NOMO-1 treated with dmso at 0.1 percent for 144 hours (cell line): ENCODE measurements at regions not wholly inside any gene's neighbourhood (a gene's known extent, or its start where the extent isn't known, plus 50 kb on each side); places are given as distances from the start of the nearest gene placed in this dataset.

ENCODE experiments used
- DNase-seq: peaks from one replicate; lab custom pipeline; 2025; ENCODE audit not compliant: unreplicated experiment; lab: John Stamatoyannopoulos, UW

DNA sequence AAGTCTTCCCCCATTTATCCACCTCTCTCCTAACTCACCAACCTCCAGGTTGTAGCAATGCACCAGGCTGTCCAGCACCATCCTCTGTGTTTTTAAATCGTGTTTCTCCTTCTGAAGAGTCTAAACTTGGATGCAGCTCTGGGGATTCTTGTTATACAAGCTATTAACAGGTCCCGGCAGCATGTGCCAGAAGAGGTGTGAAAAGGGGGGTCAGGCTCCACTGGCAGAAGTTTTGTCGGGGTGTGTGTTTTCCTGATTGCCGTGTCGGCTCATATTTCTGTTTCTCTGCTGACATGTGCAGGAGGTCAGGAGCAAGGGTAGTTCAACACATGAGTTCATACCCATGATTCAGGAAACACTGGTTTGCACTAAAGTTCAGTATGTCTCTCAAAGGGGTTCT, 658.6 kb upstream of the CAMK1G start:
- DNase-seq, result no peak

DNA sequence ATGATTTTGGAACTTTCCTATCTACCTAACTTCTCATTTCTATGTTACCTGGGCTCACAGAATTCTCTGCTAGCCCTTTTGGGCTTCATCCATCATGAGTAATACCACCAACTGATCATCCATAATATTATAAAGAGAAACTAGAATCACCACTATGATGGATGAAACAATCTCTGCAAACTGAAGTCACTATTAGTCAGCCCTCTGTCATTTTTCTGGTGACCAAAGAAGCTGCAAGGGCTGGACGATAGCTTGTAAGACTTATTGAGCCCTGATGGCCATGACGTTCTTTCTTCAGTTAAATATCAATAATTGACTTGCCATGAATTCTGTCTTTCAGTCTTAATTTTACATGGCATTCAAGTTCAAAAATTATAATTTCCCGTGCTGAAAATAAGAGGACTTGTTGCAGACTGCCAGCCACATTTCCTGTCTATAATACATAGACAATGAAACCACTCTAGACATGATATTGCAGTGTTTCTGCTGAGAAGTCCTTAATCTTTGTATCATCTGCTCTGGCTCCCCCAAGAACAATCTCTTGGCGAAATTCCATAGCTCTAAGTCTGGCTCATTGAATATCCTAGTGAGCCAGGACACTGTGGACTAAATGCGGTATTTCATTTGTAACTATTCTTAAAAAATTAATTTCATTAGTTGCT, 655.0 kb upstream of the CAMK1G start:
- no peak for DNase-seq

DNA sequence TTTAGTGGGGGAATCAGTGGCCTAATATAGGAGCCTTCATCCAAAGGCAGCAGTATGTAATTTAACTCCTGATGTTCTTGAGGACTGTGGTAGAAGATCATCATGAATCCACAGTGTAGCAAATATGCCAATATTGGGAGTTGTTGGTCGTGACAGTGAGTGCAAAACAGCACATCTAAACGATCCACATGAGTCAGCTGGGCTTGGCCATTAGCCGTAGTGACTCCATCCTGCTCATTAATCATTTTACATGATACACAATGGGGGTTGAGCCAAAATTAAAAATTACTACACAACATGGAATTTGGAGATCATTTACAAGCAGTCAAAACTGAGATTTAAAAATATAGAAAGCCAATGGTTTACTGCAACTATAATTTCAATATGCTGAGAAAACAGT, 653.9 kb upstream of the CAMK1G start:
- DNase-seq, result no peak

DNA sequence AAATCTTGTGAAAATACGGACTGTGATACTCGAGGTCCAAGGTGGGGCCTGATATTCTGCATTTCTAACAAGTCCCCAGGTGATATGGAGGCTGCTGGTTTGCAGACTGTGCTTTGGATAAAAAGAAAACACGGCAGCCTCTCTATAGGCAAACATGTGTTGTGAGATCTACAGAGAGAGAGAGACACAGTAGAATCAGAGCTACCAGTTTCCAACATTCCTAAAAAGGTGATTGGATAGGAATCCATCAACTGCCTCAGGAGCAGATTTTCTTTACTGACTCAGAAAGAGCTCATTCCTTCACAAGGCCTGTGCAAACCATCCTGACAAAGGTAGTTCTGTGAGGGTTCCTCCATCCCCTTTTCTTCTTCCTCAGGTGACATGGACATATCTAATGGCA, 651.6 kb upstream of the CAMK1G start:
- DNase-seq, result no peak

DNA sequence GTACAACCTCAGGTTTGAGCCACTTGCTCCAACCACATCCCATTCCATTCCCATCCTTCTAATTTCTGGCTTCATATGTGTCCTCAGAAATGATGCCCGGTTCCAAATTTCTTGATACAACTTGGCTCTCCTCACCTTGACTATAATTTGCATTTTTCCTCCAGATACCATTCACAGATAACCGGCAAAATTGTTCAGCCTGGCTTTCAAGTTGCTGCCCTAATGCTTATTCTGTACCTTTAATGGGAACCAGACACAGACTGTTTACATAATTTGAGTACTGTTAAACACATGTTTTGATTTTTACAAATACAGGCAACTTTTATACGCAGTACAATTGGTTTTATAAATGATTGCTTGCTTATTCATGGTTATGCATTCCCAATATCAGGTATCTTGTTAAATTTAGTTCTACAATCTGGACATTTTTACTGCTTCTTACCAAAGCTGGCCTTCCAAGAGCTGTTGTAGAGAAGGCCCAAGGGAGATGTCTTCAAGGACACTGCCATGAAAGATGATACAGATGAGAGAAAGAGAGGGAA, 649.5 kb upstream of the CAMK1G start:
- DNase-seq, result no peak

DNA sequence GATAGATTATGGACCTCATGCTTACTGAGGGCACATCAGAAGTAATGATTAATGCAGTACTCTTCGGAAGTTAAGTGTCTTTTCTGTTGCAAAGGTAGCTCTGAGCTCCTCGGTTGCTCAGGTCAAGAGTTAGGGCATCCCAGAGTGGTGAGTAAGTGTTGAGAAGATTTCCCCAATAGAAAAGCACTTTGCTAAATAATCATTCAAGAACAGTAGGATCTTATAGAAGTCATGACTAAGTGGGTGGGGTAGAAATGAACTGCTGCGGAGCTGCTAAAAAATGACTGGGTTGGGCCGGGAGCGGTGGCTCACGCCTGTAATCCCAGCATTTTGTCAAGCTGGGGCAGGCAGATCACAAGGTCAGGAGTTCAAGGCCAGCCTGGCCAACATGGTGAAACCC, 648.6 kb upstream of the CAMK1G start:
- no peak for DNase-seq

DNA sequence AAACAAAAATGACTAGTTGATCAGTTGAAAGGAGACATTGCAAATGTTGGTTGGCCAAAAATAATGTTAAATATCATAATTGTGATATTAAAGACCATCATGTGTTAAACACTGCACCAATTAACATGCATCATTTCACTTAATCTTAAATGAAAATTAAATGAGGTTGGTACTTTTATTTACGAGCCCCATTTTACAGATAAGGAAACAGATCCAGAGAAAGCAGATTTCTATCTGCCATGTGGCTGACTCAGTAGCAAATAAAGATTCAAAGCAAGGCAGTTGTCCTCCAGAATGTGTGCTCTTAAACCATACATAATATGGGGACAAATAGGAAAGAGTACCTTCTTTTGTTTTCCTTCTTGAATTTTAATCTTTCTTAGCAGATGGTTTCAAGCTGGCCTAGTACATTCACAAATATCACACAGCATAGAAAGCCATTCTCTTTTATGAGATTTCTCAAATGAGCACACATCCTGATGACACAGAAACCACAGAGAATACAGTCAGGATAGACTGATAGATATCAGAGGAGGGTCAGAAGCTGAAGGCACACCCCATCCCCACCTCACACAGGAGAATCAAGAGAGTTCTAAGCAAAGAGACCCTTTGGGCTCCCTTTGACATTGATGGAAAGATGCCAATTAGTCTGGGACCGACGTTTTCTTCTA, 647.9 kb upstream of the CAMK1G start:
- no peak for DNase-seq

DNA sequence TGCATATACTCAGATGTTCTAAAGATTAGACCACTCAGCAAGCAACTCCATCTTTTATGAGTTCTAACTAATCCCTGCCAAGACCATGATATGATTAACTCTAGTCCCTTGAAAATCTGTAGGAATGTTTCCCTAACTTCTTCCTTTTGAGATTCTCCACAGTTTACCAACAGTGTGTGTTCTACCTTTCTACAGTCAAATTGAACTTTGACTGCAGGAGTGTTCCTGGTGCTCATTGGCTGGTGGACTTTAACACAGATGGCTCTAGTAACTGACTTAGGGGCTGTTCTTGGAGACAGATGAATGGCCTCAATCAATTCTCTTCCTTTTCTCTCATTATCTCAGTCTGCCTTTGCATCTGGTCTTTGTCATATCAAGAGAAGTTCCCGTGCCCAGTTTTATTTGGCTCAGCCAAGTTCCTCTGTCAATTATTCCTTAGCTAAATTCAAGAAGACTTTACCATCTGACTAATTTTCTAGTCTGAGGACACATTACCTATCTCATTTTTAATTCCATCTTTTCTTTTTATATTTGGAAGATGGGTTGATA, 643.9 kb upstream of the CAMK1G start:
- DNase-seq, result no peak

DNA sequence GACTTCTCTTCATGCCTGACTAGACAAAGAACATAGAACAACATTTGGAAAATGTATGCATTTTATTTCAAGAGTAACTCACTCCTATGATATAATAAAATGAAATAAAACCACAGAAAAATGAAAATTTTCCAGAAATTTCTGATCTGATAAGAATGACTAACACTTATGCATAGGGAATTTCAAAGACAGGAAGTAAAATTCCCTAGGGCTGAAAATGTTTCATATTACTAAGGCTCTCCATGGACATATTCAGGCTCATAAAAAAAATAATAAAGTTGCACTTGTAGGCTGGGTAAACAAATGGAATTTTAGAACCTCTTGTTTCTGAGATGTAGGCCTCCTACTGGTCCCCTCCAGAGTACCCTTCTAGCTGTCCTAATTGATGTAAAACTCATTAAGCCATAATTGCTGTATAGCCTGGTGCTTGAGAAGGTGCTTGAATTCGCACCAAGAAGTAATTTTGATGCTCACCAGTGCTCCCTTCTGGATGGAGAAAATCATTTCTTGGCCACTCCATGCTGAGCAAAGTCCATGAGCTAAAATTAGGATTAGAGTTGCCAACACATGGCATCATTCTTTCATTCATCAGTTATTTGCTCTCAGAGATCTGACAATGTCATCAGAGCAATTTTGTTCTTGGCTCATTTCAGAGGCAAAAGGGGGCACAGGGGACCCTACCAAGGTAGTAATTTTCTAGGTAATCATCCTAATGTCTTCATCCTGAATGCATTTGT, 641.0 kb upstream of the CAMK1G start:
- no peak for DNase-seq

DNA sequence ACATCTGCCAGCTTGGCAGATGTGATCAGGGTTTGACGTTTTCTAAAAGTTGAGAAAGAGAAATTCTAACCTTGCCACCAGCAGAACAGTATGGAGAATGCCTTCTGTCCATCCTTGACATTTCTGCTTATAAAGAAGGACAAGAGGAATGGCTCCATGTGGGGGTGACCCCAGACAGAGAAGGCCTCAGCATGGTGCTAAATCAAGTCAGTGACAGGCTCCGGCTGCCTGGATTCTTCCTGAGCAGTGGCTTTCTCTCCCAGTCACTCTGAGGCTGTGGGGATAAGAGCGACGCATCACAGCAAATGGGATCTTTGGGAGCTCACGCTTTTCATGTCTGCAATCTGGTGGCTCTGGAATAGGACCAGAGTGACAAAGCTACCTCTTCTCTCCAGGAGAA, 640.2 kb upstream of the CAMK1G start:
- DNase-seq, result no peak

DNA sequence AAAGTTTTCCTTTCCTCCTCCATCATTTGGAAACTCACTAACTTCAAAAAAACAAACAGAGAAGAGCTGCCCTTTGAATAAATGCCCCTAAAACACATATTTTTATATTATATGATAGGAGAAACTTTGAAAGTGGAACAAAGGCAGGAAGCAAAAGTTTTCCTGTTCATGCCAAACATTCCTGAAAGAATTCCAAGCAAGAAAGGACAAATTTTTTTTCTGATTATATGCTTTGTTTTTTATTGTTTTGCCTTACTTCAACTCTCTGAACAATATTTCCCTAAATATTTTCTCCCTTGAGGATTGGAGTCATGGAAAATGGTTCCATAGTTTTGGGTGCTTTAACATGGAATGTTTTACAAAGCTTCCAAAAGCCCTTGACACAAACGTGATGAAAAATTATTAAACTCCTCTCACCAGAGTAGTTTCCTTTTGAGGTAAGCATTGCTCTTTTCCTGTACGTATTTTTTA, 638.5 kb upstream of the CAMK1G start:
- DNase-seq, result no peak

DNA sequence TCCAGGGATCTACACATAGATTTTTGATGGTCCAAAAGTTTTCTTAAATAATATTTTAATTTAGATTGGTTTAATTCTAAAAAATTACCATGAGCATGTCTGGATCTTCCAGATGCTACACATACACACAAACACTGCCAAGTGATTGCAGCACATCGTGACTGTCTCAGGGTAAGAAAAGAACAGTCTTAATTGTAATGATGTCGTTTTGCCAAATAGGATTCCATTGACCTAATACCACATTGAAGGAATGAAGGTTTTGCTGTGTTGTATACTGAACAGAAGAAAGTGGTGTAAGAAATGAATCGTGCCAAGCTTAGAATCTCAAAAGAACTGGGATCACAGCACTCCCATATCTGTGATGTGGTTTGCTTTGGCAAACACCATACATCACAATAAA, 633.3 kb upstream of the CAMK1G start:
- no peak for DNase-seq

DNA sequence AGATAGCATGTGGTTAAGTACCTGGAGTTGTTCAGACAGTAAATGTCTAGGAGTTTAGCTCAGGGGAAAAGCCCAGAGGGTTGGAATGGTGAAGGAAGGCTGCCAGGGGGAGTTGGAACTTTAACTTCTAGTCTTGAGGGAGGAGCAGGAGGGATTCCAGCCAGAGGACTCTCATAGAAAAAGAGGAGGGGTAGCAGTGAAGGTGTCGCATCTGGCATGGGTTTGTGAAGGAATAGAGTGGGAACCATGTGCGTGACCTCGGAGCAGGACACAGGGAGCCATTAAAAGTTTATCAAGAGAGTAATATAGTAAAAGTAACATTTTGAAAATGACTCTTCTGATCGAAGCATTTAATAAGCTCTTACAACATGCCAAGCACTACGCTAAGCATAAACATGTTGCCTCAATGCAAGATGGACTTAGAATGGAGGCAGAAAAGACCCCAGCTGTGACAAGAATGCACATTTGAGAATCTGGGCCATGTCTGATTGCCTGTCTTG, 632.4 kb upstream of the CAMK1G start:
- DNase-seq, result no peak

DNA sequence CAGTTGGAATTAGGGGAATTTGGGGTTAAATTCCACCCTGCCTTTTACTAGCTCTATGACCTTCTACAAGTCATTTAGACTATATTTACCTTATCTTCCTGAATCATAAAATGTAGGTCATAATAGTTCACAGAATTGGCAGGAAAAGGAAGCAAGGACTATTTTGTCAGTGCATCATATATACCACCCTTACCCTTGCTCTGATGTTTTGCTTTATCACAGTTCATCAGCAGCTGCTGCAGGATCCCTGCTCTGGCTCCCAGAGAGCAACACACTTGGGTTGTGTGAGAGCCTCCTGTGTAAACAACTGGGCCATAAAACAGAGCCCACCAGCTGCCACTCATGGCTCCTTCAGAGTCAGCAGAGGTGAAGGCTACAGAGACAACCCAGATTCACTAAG, 631.6 kb upstream of the CAMK1G start:
- DNase-seq, result no peak

DNA sequence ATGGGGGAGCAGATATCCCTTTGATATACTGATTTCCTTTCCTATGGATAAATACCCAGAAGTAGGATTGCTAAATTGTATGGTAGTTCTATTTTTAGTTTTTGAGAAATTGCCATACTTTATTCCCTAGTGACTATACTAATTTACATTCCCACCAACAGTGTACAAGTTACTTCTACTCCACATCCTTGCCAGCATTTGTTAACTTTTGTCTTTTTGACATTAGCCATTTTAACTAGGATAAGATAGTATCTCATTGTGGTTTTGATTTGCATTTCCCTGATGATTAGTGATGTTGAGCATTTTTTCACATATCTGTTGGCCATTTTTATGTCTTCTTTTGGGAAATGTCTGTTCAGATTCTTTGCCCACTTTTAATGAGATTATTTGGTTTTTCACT, 620.6 kb upstream of the CAMK1G start:
- no peak for DNase-seq

DNA sequence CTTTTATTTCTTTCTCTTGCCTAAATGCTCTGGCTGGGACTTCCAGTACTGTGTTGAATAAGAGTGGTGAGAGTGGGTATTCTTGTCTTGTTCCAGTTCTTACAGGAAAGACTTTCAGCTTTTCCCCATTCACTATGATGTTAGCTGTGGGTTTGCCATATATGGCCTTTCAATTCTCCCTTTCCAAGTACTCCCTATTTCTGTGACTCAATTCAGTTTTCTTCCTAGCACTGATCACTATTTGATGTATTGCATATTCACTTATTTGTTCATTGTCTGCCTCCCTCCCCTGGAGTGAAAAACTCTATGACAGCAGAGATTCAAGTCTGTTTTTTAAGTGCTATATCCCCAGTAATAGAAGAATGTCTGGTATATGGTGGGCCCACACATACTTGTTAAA, 618.2 kb upstream of the CAMK1G start:
- no peak for DNase-seq

DNA sequence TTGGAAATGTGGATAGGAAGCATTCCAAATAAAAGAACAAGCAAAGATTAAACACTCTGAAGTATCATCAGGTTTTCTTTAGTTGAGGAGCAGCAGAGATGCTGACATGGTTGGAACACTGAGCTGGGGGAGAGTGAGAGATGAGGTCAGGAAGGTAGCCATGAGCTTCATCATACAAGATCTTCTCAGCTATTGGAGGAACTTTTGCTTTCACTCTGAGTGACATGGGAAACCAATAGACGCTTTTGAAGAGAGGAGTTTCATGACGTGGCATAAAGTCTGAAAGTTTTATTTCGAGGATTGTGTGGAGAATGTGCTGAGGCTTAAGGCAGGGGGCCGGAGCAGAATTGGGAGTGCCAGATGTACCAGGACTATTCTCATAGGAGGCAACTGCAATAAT, 616.2 kb upstream of the CAMK1G start:
- DNase-seq, result no peak

DNA sequence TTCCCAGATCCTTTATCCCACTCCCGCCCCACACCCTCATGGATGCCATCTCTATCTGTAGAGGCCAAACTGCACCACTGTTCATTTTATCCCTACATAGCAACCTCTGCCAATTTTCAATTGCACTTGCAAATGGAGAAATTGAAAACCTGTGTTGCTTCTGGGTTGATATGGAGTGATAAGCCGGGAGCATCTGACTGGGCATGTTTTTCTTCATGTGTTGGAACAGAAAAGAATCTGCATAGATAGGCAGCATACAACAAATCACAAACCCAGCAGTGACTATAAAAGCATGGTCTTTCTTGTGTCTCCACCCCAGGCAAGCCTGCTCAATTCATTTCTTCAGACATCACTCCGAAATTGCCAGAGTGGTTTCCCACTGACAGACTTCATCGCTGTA, 608.8 kb upstream of the CAMK1G start:
- DNase-seq, result no peak

DNA sequence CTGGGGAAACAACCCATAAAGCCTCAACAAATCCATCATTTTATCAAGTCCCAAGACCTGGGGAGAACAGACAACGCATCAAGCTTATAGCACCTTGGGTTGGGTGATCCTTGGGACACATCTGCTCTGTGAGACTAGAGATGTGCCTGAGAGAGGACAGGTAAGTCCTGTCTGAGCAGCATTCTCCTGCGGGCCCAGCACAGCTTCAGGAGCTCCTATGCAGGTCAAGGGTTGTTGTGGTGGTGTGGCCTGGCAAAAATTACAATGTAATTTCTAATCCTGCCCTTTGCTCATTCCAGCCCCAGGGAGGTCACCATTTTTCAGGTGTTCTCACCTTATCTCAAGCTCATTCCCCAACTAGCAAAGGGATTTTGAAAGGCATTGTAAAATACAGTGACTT, 608.1 kb upstream of the CAMK1G start:
- no peak for DNase-seq

DNA sequence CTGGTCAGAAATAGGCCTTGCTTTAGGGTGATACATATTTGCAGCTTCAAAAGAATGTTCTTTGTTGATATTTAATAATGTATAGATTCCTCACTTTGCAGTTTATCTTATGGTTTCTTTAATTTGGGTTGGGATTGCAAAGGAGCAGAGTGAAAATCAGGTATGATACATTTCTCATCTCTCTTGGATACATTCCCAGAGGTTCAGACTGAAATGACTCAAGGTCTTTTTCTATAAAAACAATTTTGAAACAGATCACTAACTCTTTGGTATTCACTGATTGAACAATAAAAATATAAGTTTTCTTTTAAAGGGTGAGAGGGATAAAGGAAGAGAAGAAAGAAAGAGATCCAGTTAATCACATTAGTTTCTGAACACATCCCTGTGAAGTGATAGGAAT, 606.5 kb upstream of the CAMK1G start:
- DNase-seq, result no peak

DNA sequence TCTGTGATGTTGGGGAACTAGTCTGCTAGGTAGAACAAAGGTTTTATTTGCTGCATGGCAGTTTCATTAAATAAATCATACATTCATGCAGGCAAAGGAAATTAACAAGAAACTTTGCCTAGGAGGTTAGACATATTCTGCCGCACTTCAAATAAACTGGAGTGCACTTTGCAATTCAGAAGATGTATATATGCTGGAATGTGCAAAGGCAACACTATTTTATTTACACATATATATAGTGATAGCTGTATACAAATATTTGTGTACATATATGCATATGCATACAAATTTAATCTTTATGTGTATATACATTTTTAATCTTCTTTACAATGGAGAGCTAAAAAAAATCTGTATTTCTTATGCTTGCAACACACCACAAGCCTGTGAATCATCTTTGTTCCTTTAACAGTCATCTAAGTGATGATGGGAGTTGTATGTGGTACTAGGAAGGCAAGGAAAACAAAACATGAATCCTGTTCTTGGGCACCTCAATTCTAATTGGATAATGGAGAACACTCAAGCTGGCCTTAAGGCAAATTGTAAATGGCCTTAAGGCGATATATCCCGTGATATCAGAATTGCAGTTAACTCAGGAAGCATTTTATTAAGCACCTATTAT, 605.8 kb upstream of the CAMK1G start:
- DNase-seq, result no peak
